Upper lobe of left lung (tissue), 6 donors: ENCODE measurements at regions not wholly inside any gene's neighbourhood (a gene's known extent, or its start where the extent isn't known, plus 50 kb on each side); places are given as distances from the start of the nearest gene placed in this dataset.

Source experiments
- ATAC-seq, 2 donors: fragments of 200-7000 bp; cut with Tn5 transposase; one replicate each; pipeline ENCODE4 v1.9.1; 2022; ENCODE audit warnings: mild to moderate bottlenecking in 2 of 2, moderate library complexity in 2 of 2; ENCODE audit not compliant: low FRiP score in 2 of 2
- DNase-seq, 2 donors: peaks; one replicate each; pipeline ENCODE4 v3.0.0-alpha.2; 2019 to 2020
- H3K27ac ChIP-seq, 4 donors: fragments of 200-600 bp; sonication (generic); one replicate each; pipeline ENCODE4 v1.5.1; 2016 to 2019
- H3K27me3 ChIP-seq, 4 donors: fragments of 200-600 bp; sonication (generic); one replicate each; pipeline ENCODE4 v1.5.1; 2017 to 2019
- H3K36me3 ChIP-seq, 4 donors: fragments of 200-600 bp; sonication (generic); one replicate each; pipeline ENCODE4 v1.5.1; 2016 to 2019
- H3K4me1 ChIP-seq, 4 donors: fragments of 200-600 bp; sonication (generic); one replicate each; pipeline ENCODE4 v1.5.1; 2018 to 2019
- H3K4me3 ChIP-seq, 4 donors: fragments of 200-600 bp; sonication (generic); one replicate each; pipeline ENCODE4 v1.5.1; 2017 to 2019; ENCODE audit warnings: mild to moderate bottlenecking in 2 of 4, moderate library complexity in 1 of 4
- H3K9me3 ChIP-seq, 4 donors: fragments of 200-600 bp; sonication (generic); one replicate each; pipeline ENCODE4 v1.5.1; 2018 to 2019
- EP300 ChIP-seq, 4 donors: sonication (generic); formaldehyde crosslinking; IDR thresholded peaks; one replicate each; pipeline ENCODE4 v1.5.1; 2017; ENCODE audit warnings: antibody characterized with exemption in 4 of 4, control low read depth in 2 of 4
- POLR2A ChIP-seq, 4 donors: fragments of 450-650 bp; IDR thresholded peaks; one replicate each; pipeline ENCODE4 v1.5.1; 2016 to 2017; ENCODE audit warnings: antibody characterized with exemption in 4 of 4, mild to moderate bottlenecking in 2 of 4
- POLR2AphosphoS5 ChIP-seq, 2 donors: sonication (generic); formaldehyde crosslinking; IDR thresholded peaks; one replicate each; pipeline ENCODE4 v1.5.1; 2017; ENCODE audit warnings: antibody characterized with exemption in 2 of 2
- WGBS, 2 donors: methylation state at CpG; one replicate each; pipeline ENCODE4 v1.1.5; 2017 to 2018; 5-methylcytosine and 5-hydroxymethylcytosine counted together
- TF ChIP-seq, protein P1 (sequence below), 6 experiments: fragments of 450-650 bp in 4 of 6; fragments of 200-600 bp in 2 of 6; sonication (generic) in 2 of 6; IDR thresholded peaks; one replicate each; pipeline ENCODE4 v1.5.1; 2016 to 2019; ENCODE audit warnings: antibody characterized with exemption in 6 of 6
- donor health status: DM: no; HTN: no; CAD: no; lungs with moderate emphysema.
- donor health status: DM: no; HTN: yes; CAD: no; lungs with severe emphysema.

DNA sequence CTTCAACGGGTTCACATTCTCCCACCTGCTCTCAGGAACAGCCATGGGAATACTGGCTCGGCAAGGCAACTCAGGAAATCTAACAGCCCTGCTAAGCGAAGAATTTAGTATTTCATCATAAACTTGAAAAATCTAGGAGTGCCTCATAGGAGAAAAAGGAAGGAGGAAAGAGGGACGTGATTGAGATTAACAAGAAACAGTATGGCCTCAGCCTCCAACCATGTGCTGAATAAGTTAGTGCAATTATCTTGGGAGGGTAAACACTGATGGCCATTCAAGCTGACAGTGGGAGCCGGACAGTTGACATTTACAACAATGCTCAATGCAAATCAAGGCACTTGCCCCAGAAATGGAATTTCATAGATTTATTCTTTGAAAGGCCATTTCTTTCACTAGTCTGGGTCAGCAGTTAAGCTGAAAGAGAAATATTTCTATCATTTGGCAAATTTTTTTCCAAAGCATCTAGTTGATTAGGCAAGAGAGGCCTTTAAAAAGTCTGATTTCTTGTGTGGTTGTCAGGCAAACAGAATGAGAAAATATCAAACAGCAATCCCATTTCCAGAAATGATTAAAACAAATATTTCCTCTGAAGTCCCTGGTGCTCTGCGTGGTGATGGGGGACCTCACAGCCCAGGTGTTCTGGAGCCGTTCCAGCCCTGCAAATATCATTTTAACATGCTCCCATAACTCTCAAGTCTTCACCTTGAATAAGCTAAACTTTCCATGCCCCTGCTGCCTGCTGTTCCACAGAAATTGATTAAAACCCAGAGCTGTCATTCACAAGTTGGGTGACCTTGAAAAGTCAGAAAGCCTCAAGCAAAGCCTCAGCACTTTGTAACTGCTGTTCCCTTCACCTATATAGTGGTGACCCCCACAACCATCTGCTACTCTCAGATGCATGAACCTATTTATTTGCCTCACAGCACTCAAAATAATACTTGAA lies 121.6 kb downstream of the PHLDA1 start:
- no peaks in the 10 kb centered on the region for H3K27me3 ChIP-seq
- H3K36me3 ChIP-seq: no peaks in the 10 kb centered on the region
- ATAC-seq: no peak
- 57 to 59% methylated on average over 7 of the region's 7 CpGs for WGBS, 2 donors
- H3K4me3 ChIP-seq: no peak overlapping the region
- H3K4me1 ChIP-seq: peaks cover 0 to 15% (median 11%) of the 10 kb centered on the region in 4 donors
- no peak for DNase-seq
- TF ChIP-seq EP300 (IDR thresholded peaks at IDR 0.05): no peak
- no peak for TF ChIP-seq POLR2A (IDR thresholded peaks at IDR 0.05)
- TF ChIP-seq, protein P1, sequence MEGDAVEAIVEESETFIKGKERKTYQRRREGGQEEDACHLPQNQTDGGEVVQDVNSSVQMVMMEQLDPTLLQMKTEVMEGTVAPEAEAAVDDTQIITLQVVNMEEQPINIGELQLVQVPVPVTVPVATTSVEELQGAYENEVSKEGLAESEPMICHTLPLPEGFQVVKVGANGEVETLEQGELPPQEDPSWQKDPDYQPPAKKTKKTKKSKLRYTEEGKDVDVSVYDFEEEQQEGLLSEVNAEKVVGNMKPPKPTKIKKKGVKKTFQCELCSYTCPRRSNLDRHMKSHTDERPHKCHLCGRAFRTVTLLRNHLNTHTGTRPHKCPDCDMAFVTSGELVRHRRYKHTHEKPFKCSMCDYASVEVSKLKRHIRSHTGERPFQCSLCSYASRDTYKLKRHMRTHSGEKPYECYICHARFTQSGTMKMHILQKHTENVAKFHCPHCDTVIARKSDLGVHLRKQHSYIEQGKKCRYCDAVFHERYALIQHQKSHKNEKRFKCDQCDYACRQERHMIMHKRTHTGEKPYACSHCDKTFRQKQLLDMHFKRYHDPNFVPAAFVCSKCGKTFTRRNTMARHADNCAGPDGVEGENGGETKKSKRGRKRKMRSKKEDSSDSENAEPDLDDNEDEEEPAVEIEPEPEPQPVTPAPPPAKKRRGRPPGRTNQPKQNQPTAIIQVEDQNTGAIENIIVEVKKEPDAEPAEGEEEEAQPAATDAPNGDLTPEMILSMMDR (IDR thresholded peaks at IDR 0.05): no peak
- TF ChIP-seq POLR2AphosphoS5 (IDR thresholded peaks at IDR 0.05): no peak
- H3K27ac ChIP-seq: peak overlapping the region; percentile 1 to 53 (median 28)
- H3K9me3 ChIP-seq: no peaks in the 10 kb centered on the region

DNA sequence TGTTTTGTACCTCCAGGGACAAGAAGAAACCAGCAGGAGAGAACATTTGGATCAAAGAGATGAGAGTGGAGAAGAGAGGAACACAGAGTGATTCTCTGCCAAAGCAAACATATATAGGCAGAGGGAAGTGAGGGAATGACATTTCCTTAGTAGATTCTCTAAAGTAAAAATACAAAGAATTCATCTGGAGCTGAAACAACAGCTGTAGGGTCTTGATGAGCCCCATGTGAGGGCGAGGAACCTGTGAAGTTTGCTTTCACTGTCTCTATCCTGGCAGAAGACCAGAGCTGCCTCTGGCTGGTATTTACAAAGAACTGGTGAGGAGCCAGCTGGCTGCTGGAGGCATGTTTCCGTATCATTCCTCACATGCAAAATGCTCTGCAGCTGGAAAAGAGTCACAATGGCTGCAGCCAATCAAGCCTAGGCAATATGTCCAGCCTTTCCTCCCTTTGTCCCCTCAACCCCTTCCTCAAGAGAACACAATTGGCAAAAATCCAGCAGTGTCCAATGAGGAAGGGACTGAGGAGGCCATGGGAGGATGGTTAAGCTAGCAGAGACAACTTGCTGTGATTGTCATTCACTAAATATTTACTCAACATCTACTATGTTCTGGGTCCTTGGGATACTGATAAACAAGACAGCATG lies 122.5 kb downstream of the PHLDA1 start:
- H3K27ac ChIP-seq: peak overlapping the region in 3 of 4 donors; percentile 1 to 54 (median 46)
- 23 to 42% methylated on average over 2 of the region's 2 CpGs for WGBS, 2 donors

DNA sequence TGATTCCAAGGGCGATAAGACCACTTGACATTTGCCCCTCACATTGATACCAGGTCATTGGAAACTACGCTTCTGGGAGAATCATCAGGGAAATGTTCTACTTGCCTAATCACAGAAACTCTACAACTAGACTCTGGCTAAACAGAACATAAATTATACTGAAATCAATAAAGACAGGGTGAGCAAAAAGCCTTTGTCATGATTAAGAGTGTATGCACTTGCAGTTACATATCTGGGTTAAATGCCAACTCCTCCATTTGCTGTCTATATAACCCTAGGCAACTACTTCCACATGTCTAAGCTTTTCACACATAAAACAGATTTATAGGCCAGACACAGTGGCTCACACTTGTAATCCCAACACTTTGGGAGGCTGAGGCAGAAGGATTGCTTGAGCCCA lies 125.7 kb downstream of the PHLDA1 start:
- 92 to 98% methylated on average over 2 of the region's 2 CpGs for WGBS, 2 donors
- no peak for TF ChIP-seq POLR2A (IDR thresholded peaks at IDR 0.05)
- TF ChIP-seq, protein P1 (IDR thresholded peaks at IDR 0.05): no peak
- TF ChIP-seq POLR2AphosphoS5 (IDR thresholded peaks at IDR 0.05): no peak
- TF ChIP-seq EP300 (IDR thresholded peaks at IDR 0.05): no peak
- H3K4me1 ChIP-seq: peaks cover 0 to 15% (median 11%) of the 10 kb centered on the region in 4 donors
- no peaks in the 10 kb centered on the region for H3K27me3 ChIP-seq
- H3K36me3 ChIP-seq: no peaks in the 10 kb centered on the region
- H3K4me3 ChIP-seq: no peak overlapping the region
- H3K27ac ChIP-seq: no peak overlapping the region
- DNase-seq (no peak), ATAC-seq (no peak)
- H3K9me3 ChIP-seq: no peaks in the 10 kb centered on the region

More for the DNA sequence above, 122.5 kb downstream of the PHLDA1 start:
- DNase-seq (peak in 1 of 2 donors; percentile 37), ATAC-seq (peak; percentile 39 to 44)
- no peaks in the 10 kb centered on the region for H3K36me3 ChIP-seq
- H3K27me3 ChIP-seq: no peaks in the 10 kb centered on the region
- TF ChIP-seq POLR2AphosphoS5 (IDR thresholded peaks at IDR 0.05) (peak; percentile 27 to 59), EP300 (IDR thresholded peaks at IDR 0.05) (no peak)
- H3K4me3 ChIP-seq: no peak overlapping the region
- no peaks in the 10 kb centered on the region for H3K9me3 ChIP-seq
- peaks cover 0 to 15% (median 11%) of the 10 kb centered on the region in 4 donors for H3K4me1 ChIP-seq

DNA sequence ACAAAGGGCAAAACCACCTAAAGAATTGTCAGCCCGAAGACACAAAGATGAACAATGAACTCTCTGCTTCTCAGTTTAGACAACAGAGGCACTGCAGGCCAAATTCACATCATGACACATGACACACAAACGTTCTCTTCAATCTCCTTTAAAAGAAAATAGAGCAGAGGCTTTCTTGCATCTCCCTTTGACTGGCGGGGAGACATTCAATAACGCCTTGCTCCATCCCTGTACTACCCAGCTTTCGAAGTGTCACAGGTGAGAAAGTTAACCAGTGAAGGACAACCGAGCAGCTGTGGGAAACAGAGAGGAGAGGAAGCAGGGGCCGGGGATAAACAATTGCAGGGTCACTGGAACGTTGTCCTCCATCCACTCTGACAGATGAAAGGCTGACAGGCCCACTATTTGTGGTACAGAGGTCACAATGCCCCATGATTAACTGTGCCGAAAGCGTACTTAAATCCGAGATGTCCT lies 130.8 kb downstream of the PHLDA1 start:
- Histone ChIP-seq H3K9me3 (no peaks in the 10 kb centered on the region), H3K27me3 (no peaks in the 10 kb centered on the region), H3K36me3 (no peaks in the 10 kb centered on the region), H3K4me3 (no peak overlapping the region), H3K4me1 (no peaks in the 10 kb centered on the region), H3K27ac (no peak overlapping the region)
- ATAC-seq (no peak), DNase-seq (no peak)
- WGBS, 2 donors: 76 to 85% methylated on average over 11 of the region's 11 CpGs
- TF ChIP-seq, protein P1 (IDR thresholded peaks at IDR 0.05): no peak
- TF ChIP-seq POLR2AphosphoS5 (IDR thresholded peaks at IDR 0.05): no peak
- no peak for TF ChIP-seq POLR2A (IDR thresholded peaks at IDR 0.05)
- no peak for TF ChIP-seq EP300 (IDR thresholded peaks at IDR 0.05)

DNA sequence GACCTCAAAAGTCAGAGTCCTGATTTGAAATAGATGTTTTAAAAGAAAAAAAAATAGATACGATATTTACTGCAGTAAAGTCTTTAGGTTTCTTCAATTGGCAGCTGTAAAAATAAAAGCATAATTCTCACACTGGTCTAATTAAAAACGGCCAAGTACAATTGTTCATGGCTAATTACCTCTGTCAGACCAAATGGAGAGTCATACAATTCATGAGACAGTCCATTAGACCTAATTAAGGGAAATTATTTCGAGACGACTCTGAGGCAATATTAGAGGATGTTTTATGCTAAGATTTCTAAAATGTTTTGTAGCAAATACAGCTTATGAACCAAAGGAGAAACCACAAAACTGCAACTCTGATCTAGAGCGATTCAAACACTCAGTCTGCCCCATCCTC lies 131.3 kb downstream of the PHLDA1 start:
- no peak for TF ChIP-seq EP300 (IDR thresholded peaks at IDR 0.05)
- TF ChIP-seq, protein P1 (IDR thresholded peaks at IDR 0.05): no peak
- no peak for TF ChIP-seq POLR2A (IDR thresholded peaks at IDR 0.05)
- Histone ChIP-seq H3K27me3 (no peaks in the 10 kb centered on the region), H3K9me3 (no peaks in the 10 kb centered on the region), H3K27ac (no peak overlapping the region), H3K36me3 (no peaks in the 10 kb centered on the region), H3K4me3 (no peak overlapping the region), H3K4me1 (no peaks in the 10 kb centered on the region)
- DNase-seq: no peak
- no peak for ATAC-seq
- WGBS, 2 donors: 82 to 85% methylated on average over 5 of the region's 5 CpGs
